ENCODE measurements at regions not wholly inside any gene's neighbourhood (a gene's known extent, or its start where the extent isn't known, plus 50 kb on each side); places are given as distances from the start of the nearest gene placed in this dataset.
A peak's percentile ranks its signal among the peaks of the same experiment; 100 is the strongest.
"Not testable (repeated sequence)": the region's sequence is repeated elsewhere in the genome, so short reads cannot be mapped to it uniquely, and the experiment has no call there.

DNA sequence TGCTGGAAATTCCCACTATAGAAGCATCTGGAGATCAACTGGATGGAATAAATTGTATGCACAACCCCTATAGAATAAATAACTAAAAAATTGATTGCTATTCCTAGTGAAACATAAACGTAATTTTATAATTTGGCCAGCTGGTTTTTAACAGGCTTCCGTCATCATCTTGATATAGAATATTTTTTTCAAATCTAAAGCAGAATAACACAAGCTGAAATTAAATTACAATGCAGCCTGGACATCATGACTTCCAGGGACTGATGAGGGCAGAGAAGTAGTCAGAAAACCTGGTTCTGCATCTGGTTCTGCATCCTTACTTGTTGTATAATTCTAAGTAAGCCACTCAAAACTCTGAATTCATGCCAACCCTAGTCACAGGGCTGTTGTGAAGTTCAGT is 146.1 kb downstream of the MEX3B start:
- no peak for FAIRE-seq

DNA sequence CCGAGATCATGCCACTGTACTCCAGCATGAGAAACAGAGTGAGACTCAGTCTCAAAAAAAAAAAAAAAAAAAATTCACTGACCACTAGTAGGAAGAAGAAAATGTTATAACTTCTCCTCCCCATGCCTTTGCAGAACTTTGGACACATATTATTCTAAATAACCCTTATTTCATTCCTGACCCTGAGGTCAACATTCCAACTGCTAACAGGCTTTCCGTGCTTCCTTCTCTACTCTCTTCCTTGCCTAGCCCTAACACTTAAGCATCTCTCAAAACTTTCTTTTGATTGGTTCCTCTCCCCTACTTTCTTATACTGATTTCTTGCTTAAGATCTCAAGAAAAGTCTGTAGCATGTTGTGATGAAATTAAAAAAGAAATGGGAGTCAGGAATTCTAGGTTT is 146.8 kb downstream of the MEX3B start:
- FAIRE-seq, result no peak

DNA sequence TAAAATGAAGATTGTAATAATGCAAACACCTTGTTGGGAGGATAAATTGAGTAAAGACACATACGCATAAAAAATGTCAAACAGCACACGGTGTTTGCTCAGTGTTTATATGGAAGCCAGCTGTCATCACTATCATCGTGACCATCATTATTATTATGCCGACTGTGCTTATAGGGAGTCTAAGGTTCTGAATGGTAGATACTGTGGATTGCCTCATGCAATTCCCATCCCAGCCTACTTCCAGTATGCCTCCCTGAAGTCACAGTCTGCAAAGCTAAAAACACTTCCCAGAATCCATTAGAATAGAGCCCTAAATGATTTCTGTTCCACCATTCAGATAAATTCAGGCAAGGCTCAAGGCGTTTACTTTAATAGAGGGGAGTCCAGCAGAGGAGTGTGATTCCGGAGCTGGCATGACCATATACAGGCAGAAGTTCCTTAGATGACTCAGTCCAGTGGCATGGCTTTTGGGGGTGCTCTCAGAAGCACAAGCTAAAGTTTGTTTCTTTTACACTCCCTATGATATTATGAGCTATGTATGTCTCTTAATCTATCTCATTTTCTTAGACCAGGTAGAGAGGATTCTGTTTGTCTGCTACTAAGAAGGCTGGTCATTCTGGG is 148.7 kb downstream of the MEX3B start:
- no peak for FAIRE-seq

DNA sequence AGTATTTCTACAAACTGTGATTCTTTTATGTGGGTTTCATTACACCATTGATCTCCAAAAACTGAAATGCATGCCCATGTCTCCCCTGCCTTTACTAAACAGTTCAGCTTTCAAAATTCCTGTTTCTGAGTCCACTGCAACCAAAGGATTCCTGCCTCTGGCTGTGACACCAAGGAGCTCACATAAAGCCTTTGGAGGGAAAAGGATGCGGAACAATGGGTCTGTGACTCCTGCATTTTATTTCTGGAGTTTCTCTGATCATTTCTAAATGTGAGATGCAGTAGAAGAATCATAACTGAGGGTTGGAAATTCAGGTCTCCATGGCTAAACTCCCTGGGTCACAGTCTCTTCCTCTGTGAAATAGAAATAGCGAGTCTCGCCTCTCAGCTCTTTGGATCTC is 149.5 kb downstream of the MEX3B start:
- no peak for FAIRE-seq

DNA sequence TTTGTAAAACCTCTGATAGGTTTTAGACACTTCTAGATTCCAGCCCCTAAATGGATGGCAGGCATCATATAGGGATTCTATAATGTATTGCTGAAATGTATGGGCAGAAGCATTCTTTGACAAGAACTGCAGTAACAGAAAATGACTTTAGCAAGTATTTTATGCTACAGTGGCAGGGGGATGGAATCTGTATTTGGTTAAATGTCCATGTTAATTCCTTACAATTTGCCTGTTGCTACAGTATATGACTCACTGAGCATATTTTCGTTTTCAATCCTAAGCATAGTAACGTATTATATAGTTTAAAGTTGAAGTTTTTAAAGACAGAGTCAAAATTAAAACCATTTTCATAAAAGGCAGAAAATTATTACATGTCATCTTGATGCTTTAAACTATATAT is 150.1 kb downstream of the MEX3B start:
- FAIRE-seq, result no peak

DNA sequence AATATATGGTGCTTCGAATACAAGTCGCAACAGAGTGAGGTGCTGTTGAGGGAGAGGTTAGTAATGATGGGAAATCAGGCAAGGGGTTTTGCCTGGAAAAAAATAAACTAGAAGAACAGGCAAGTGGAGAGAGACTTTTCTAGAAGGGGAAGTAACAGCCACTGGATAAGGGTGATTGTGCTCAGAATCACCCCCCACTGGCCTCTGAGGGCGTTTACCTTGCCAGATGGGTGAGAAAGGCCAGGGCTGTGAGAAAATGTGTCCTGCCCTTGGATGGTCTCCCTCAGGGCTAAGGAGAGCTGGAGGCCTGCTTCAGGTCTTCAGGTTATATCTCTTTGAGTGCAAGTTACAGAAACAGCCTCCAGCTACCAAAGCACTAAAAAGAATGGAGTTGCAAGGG is 151.8 kb downstream of the MEX3B start:
- no peak for FAIRE-seq

DNA sequence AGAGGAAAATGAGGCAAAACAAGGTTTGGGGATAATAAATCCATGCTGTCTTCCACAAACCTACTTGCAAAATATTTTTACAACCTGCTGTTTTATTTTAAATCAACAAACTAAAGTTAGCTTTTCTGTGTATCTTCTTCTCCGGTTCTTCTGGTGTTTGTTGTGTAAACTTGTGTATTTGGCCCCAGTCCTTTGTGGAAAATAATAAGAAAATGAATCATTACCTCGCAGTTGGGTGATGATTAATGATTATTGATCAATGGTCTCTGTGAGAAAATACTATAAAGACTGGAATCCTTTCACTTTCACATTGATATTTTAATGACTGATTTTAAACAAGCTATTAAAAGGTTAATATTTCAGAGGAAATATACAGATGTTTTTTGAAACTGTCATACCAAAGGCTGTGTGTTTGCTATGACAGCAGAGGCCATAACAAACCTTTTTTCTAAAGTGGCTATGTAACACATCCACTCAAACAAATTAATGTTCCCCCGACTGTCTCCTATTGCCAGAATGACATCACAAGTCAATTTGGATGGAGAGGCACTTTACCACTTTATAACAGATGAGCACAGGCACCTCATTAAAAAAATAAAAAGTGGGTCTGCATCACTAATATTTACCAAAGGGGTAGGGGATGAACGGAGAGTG is 152.5 kb downstream of the MEX3B start:
- peak; percentile 92 for FAIRE-seq

DNA sequence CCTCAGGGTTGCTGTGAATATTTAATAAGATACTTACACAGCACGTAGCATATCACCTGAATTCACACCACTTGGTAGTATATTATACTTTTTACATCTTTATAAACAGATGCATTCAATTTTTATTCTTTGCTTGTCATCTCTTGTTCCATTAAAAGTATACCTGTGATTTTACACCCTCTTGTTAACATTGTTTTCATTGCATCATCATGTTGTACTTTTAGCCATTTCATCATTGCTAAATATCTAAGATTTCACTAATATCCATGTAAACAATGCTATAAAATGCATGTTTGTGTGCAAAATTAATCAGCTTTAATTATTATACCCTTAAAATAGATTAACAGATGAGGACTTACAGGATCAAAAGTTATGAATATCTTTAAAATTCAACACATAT is 155.3 kb downstream of the MEX3B start:
- no peak for FAIRE-seq

DNA sequence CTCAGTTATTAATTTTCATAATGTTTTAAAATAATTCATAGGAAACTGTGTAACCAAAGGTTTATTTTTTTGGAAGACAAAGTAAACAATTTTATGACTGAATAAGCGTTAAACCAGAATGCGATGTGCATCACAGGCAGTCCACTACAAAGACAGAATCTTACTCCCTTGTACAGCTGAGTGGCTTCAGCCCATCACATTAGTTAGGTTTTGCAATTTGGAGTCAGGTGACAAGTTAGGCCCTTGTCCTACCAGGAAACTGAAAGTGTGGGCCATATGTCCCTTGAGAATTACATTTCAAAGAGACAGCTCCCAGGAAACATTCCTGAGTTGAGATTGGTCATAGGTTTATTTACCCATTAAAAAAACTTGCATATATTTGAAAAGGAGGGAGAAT is 156.3 kb downstream of the MEX3B start:
- FAIRE-seq, result no peak

DNA sequence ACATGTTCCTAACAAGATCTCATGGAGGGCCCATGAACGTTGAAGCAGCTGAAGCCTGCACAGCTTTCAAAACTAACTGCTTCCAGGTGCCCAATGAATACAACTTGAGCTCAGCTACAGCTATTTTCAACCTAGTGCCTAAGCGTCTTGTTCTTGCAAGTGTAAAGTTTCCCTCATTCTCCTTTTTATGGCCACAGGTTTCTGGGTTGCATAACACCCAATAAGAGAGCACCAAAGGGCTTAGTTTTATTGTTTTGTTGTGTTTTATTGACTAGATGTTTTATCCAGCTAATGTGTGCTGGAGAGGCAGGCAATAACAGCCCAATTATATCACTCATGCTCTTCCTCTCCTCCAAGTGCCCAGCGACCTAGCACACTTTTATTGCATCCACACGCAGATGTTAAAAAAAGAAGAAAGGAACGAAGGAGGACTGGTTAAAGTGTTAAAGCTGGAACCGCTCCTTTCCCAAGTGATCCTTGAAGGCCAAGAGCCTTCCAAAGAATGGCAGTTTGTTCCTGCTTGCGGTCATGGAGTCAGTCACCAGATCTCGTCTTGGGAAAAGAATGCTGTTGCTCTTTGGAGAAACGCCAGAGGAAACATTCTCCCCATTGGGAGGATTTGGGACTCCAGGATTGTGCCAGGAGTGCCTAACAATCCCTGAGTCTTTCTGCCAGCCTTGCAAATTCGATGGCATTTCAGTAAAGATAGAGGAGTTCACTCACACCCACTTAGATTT is 156.9 kb downstream of the MEX3B start:
- peak; percentile 99 for FAIRE-seq

DNA sequence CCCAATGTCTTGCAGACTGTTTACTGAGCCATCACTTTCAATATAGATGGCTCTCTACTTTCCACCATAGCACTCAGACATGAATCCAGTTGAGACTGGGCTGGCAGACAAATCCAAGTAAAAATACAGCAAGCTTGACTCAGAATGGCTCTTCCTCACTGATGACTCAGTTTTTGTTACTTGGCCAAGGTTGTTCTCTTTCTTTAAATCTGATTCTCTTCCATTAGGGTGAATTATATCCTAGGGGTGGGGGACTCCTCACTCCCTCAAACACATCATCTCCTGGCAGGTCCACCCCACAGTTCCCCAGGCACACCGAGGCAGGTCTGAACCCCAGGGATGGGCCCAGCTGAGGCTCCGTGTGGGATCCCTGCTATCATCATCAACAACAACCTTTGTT is 157.9 kb downstream of the MEX3B start:
- FAIRE-seq, result no peak

DNA sequence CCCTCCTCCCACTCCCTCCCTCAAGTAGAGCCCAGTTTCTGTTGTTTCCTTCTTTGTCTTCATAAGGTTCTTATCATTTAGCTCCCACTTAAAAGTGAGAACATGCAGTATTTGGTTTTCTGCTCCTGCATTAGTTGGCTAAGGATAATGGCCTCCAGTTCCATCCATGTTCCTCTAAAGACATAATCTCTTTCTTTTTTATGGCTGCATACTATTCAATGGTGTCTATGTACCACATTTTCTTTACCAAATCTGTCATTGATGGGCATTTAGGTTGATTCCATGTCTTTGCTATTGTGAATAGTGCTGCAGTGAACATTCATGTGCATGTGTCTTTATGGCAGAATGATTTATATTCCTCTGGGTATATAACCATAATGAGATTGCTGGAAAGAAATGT is 158.6 kb downstream of the MEX3B start:
- not testable (repeated sequence) for FAIRE-seq

DNA sequence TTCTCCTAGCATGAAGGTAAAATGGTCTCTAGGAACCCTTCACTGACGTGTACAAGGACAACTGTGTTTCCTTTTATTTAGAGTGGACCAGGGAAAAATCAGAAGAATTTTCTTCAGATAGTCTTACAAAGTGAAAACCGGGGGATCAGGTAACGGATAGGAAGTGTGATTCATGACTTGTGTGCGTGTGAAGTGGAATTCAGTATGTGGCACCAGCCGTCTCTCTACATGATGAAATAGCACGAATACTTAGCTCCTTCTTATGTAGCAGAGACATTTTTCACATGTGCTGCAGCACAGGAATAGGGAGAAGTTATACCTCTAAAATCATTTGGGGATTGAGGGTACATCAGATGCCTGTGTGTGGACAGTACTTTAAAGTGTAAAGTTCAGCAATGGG is 159.2 kb downstream of the MEX3B start:
- no peak for FAIRE-seq

DNA sequence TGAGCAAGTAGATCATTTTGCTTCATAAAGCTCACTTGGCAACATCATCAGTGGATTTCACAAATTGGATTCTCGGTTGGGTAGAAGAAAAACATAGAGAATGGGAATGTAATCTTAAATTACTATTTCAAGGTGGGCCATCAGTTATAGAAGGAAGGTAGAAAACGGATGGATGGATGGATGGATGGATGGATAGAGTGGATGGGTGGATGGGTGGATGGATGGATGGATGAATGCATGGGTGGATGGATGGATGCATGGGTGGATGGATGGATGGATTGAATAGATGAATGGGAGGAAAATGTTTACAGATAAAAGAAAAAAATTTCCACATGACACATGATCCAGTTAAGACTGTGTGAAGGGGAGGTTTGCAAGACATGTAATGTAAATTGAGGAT is 159.7 kb downstream of the MEX3B start:
- no peak for FAIRE-seq

DNA sequence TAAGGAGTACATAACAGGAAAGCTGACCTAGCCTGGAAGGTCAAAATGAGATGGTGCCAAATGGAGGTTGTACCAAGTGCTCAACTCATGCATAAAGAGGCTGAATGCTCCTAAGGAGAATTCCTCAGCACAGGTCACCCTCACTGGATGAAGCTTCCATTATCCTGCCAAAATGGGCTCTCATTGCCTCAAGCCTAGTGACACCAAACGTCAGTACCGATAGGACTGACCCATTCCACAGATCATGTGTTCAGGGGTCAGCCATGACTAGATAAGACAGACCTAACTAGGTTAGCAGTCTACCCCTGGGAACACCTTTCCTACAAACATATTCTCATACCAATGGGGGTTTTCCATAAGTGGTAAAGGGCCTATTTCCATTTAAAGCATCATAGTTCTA is 160.7 kb downstream of the MEX3B start:
- FAIRE-seq, result no peak

DNA sequence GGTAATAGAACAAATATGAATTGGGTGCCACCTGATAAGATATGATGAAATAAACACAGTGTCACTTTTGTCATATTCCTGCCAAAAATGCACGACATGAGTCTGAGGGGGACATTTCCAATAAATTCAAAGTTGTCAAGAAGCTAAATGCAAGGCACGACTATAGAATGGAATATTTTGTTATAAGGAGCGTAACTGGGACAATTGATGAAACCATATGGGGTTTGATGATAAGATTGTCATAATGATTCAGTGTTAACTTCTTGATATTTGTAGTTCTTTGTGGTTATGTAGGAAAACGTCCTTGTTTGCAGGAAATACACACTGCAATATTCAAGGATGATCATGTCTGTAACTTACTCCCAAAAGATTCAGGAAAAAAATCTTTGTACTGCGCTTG is 163.3 kb downstream of the MEX3B start:
- FAIRE-seq, result no peak

DNA sequence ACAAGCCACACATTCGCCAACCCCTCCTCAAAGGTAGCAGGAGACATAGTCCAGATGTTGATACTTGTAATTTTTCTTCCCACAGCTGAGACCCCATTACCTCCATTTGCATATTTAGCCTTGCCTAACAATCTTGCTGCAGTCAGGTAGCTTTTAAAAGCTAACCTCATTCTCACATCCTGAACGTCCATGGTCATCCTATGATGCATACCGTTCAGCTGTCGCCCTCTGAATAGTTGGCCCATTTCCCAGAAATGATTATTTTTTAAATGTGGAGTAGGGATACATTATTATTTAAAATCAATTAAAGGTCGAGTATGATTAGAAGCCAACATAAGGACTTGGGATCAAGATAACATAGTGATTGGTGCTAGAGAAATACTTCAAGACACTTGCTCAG is 165.0 kb downstream of the MEX3B start:
- no peak for FAIRE-seq

DNA sequence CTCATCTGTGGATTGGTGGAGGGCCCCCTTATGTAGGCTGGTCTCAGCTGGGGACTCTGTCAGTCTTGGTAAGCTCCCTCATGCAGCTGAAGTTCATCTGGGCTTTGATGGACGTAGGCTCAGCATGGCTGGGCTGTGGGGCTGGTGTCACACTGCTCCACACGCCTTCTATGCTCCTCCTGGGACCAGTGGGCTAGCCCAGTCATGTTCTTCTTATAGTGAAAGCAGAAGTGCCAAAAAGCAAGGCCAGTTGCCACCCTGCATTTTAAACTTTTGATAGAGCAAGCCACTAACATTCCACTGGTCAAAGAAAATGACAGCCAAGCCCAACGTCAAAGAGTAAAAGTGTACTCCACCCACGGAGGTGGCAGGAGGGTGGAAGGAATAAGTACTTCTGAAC is 165.5 kb downstream of the MEX3B start:
- no peak for FAIRE-seq

DNA sequence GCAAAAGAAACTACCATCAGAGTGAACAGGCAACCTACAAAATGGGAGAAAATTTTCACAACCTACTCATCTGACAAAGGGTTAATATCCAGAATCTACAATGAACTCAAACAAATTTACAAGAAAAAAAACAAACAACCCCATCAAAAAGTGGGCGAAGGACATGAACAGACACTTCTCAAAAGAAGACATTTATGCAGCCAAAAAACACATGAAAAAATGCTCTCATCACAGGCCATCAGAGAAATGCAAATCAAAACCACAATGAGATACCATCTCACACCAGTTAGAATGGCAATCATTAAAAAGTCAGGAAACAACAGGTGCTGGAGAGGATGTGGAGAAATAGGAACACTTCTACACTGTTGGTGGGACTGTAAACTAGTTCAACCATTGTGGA is 170.1 kb downstream of the MEX3B start:
- FAIRE-seq, result not testable (repeated sequence)

DNA sequence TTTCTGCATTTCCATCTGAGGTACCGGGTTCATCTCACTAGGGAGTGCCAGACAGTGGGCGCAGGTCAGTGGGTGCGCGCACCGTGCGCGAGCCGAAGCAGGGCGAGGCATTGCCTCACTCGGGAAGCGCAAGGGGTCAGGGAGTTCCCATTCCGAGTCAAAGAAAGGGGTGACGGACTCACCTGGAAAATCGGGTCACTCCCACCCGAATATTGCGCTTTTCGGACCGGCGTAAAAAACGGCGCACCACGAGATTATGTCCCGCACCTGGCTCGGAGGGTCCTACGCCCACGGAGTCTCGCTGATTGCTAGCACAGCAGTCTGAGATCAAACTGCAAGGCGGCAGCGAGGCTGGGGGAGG is 175.1 kb downstream of the MEX3B start:
- not testable (repeated sequence) for FAIRE-seq

DNA sequence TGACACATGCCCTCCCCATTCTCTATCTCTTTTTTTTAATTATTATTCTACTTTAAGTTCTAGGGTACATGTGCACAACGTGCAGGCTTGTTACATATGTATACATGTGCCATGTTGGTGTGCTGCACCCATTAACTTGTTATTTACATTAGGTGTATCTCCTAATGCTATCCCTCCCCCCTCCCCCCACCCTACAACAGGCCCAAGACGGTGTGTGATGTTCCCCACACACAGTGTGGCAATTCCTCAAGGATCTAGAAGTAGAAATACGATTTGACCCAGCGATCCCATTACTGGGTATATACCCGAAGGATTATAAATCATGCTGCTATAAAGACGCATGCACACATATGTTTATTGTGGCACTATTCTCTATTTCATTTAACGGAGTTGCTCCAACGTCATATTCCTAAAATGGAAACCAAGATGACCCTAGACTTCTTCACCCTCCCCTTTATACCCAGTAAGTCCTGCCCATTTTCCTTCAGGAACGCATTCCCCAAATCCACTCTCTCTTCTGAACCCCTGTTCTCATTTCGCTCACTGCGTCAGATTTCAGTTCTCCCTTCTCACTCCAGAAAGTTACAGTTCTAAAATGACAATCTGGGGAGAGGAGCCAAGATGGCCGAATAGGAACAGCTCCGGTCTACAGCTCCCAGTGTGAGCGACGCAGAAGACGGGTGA is 175.6 kb downstream of the MEX3B start:
- not testable (repeated sequence) for FAIRE-seq

DNA sequence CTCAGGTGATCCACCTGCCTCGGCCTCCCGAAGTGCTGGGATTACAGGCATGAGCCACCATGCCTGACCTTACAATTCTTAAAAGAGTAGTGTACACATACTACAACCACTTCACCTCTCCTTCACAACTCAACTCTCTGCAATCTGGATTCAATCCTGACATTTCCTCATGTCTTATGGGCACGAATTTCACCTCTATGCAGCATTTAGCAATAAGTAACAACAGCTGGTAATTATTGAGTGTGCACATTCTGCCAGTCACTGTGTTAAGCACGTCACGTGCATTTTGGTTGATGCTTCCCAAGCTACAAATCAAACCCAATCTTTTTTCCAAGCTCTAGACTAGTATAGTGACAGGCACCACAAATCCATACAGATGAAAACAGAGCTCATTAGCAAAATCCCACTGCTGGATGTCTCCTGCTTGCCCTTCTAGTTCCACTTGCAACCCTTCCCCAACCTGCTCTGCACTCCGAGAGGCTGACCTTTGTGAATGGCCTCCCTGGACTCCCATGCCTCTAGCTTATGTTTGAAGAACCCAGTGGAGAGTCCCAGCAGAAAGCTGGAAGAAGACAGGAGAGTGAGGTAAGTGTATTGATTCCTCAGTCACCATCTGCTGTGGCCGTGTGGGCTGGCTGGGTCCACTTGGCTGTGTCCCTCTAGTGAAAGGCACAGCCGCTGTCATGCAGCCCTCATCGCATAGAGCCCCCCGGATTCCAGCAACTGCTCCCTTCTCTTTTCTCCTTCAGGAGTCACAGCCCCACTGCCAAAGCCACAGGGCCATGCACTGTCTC is 176.5 kb downstream of the MEX3B start:
- no peak for FAIRE-seq

All from endometrium (tissue), 2 donors.